CD14-positive monocyte (primary cell): ENCODE measurements at regions not wholly inside any gene's neighbourhood (a gene's known extent, or its start where the extent isn't known, plus 50 kb on each side); places are given as distances from the start of the nearest gene placed in this dataset.

Experiments used
- DNase-seq, 3 donors: peaks; one replicate each; pipeline ENCODE4 v3.0.0-alpha.2; 2011 to 2022
- H2AFZ ChIP-seq: 2 replicates; pipeline ENCODE4 v1.6.0; 2012; ENCODE audit warnings: mild to moderate bottlenecking, low read depth, low read length, inconsistent platforms; ENCODE audit not compliant: insufficient read depth, poor library complexity, severe bottlenecking
- H3K27ac ChIP-seq, 2 donors: 1 replicate in 1 of 2; 2 replicates in 1 of 2; pipeline ENCODE4 v1.5.1; 2012 to 2013; ENCODE audit warnings: low read length in 2 of 2, control low read depth in 1 of 2, inconsistent platforms in 1 of 2, low read depth in 1 of 2, mild to moderate bottlenecking in 1 of 2
- H3K27me3 ChIP-seq, 2 donors: one replicate each; pipeline versions ENCODE4 v1.6.0 to v1.6.1; 2011 to 2013; ENCODE audit warnings: low read length in 2 of 2; ENCODE audit not compliant: control insufficient read depth in 2 of 2, insufficient read depth in 2 of 2
- H3K36me3 ChIP-seq, 2 donors: replicated peaks in 1 of 2; 1 replicate in 1 of 2; 2 replicates in 1 of 2; pipeline versions ENCODE4 v1.5.1 to v1.6.1; 2012 to 2013; ENCODE audit warnings: low read length in 2 of 2, control low read depth in 1 of 2, inconsistent platforms in 1 of 2, mild to moderate bottlenecking in 1 of 2; ENCODE audit not compliant: insufficient read depth in 2 of 2, control insufficient read depth in 1 of 2
- H3K4me1 ChIP-seq, 2 donors: 1 replicate in 1 of 2; 2 replicates in 1 of 2; pipeline versions ENCODE4 v1.5.1 to v1.6.1; 2012 to 2013; ENCODE audit warnings: low read length in 2 of 2, control low read depth in 1 of 2, inconsistent platforms in 1 of 2, mild to moderate bottlenecking in 1 of 2, moderate library complexity in 1 of 2; ENCODE audit not compliant: insufficient read depth in 2 of 2, control insufficient read depth in 1 of 2
- H3K4me2 ChIP-seq: replicated peaks from 2 replicates; pipeline ENCODE3; 2012; ENCODE audit warnings: low read length, moderate library complexity, mild to moderate bottlenecking; ENCODE audit not compliant: poor library complexity, severe bottlenecking; ENCODE audit errors: extremely low read depth
- H3K4me3 ChIP-seq, 3 experiments: fragments of 200-600 bp in 1 of 3; sonication (generic) in 1 of 3; replicated peaks in 1 of 3; 1 replicate in 2 of 3; 2 replicates in 1 of 3; pipeline ENCODE4 v1.5.1; 2011 to 2013; ENCODE audit warnings: low read length in 3 of 3, mild to moderate bottlenecking in 3 of 3, control low read depth in 2 of 3, low read depth in 2 of 3, inconsistent platforms in 1 of 3, moderate library complexity in 1 of 3
- H3K79me2 ChIP-seq: 2 replicates; pipeline ENCODE4 v1.6.0; 2012; ENCODE audit warnings: mild to moderate bottlenecking, control low read depth, inconsistent platforms, low read length, moderate library complexity; ENCODE audit not compliant: insufficient read depth
- H3K9ac ChIP-seq: 2 replicates; pipeline ENCODE4 v1.6.0; 2017; ENCODE audit warnings: low read length, mild to moderate bottlenecking; ENCODE audit not compliant: insufficient read depth, poor library complexity, severe bottlenecking
- H3K9me3 ChIP-seq, 2 donors: replicated peaks in 1 of 2; 1 replicate in 1 of 2; 2 replicates in 1 of 2; pipeline versions ENCODE4 v1.5.1 to v1.6.1; 2012 to 2013; ENCODE audit warnings: low read length in 2 of 2, control low read depth in 1 of 2; ENCODE audit not compliant: control insufficient read depth in 1 of 2, insufficient read depth in 1 of 2
- H4K20me1 ChIP-seq: 2 replicates; pipeline ENCODE4 v1.6.0; 2012; ENCODE audit warnings: mild to moderate bottlenecking, low read length, control low read depth, moderate library complexity; ENCODE audit not compliant: insufficient read depth
- H3K27ac Mint-ChIP-seq, 7 donors: one replicate each; pipeline ENCODE4 v1.8.0; 2020; ENCODE audit warnings: mild to moderate bottlenecking in 7 of 7, mixed read lengths in 7 of 7, moderate library complexity in 6 of 7, inconsistent platforms in 2 of 7
- H3K27me3 Mint-ChIP-seq, 3 donors: one replicate each; pipeline ENCODE4 v1.8.0; 2021 to 2022; ENCODE audit warnings: low read depth in 3 of 3, mild to moderate bottlenecking in 3 of 3, mixed read lengths in 3 of 3, moderate library complexity in 3 of 3, inconsistent platforms in 1 of 3
- H3K36me3 Mint-ChIP-seq, 2 donors: one replicate each; pipeline ENCODE4 v1.8.0; 2020; ENCODE audit warnings: mixed read lengths in 2 of 2, inconsistent platforms in 1 of 2, mild to moderate bottlenecking in 1 of 2
- H3K4me1 Mint-ChIP-seq: one replicate; pipeline ENCODE4 v1.8.0; 2020; ENCODE audit warnings: mild to moderate bottlenecking, mixed read lengths
- H3K4me3 Mint-ChIP-seq, 2 donors: one replicate each; pipeline ENCODE4 v1.8.0; 2020; ENCODE audit warnings: mild to moderate bottlenecking in 2 of 2, mixed read lengths in 2 of 2, moderate library complexity in 1 of 2
- H3K9me3 Mint-ChIP-seq, 7 donors: one replicate each; pipeline ENCODE4 v1.8.0; 2020 to 2022; ENCODE audit warnings: mixed read lengths in 7 of 7, mild to moderate bottlenecking in 6 of 7, moderate library complexity in 6 of 7, inconsistent platforms in 2 of 7
- CTCF ChIP-seq: fragments of 200-600 bp; IDR thresholded peaks from one replicate; pipeline ENCODE4 v1.8.0; 2022; ENCODE audit warnings: antibody characterized with exemption, mild to moderate bottlenecking
- WGBS: methylation state at CpG from one replicate; pipeline ENCODE4 v1.1.5; 2013; ENCODE audit warnings: missing lambda C conversion rate; ENCODE audit not compliant: insufficient coverage; 5-methylcytosine and 5-hydroxymethylcytosine counted together
- intact Hi-C, 2 donors: fragments of 100-400 bp; cut with micrococcal nuclease; formaldehyde crosslinking; loops; one replicate each; pipeline versions ENCODE4 v1.15.0 to v1.15.1; 2023

- TF ChIP-seq CTCF = no peak
- Histone ChIP-seq H3K9me3 (peaks cover 0 to under 1% of the 10 kb centered on the region in 2 donors), H4K20me1 (no peaks in the 10 kb centered on the region), H3K79me2 (no peaks in the 10 kb centered on the region), H3K4me3 (no peak overlapping the region), H3K9ac (no peak overlapping the region), H3K27me3 (no peaks in the 10 kb centered on the region), H3K27ac (no peak overlapping the region), H3K4me2 (no peak overlapping the region), H3K4me1 (no peaks in the 10 kb centered on the region), H3K36me3 (no peaks in the 10 kb centered on the region), H2AFZ (no peak overlapping the region)
- Mint-ChIP-seq H3K9me3 (peaks cover 0 to 4% (median 0%) of the 10 kb centered on the region in 7 donors), H3K27me3 (no peaks in the 10 kb centered on the region), H3K4me1 (no peaks in the 10 kb centered on the region), H3K4me3 (no peak overlapping the region), H3K36me3 (no peaks in the 10 kb centered on the region), H3K27ac (no peak overlapping the region)
- no CpG with 5 or more reads among the region's 1 CpG for WGBS
- intact Hi-C loops = no loop called here
- DNase-seq = no peak
These were observed 724.8 kb upstream of the GRAMD2B start for GRCh38 chr5:125698420-125698819.

GRCh38 chr5:125699860-125700259, 723.3 kb upstream of the GRAMD2B start:
- peaks cover 0 to 5% of the 10 kb centered on the region in 2 donors for H3K9me3 ChIP-seq
- Mint-ChIP-seq H3K4me1 (no peaks in the 10 kb centered on the region), H3K36me3 (no peaks in the 10 kb centered on the region), H3K27me3 (no peaks in the 10 kb centered on the region), H3K9me3 (peaks cover 0 to 5% (median 0%) of the 10 kb centered on the region in 7 donors), H3K4me3 (no peak overlapping the region), H3K27ac (no peak overlapping the region)
- no CpG with 5 or more reads among the region's 2 CpGs for WGBS
- H3K4me3 ChIP-seq = no peak overlapping the region
- no peak overlapping the region for H3K27ac ChIP-seq
- H3K27me3 ChIP-seq = no peaks in the 10 kb centered on the region
- no peaks in the 10 kb centered on the region for H3K79me2 ChIP-seq
- DNase-seq = no peak
- H3K9ac ChIP-seq = no peak overlapping the region
- H3K4me2 ChIP-seq = no peak overlapping the region
- no peaks in the 10 kb centered on the region for H4K20me1 ChIP-seq
- no peak overlapping the region for H2AFZ ChIP-seq
- H3K36me3 ChIP-seq = no peaks in the 10 kb centered on the region
- H3K4me1 ChIP-seq = no peaks in the 10 kb centered on the region
- TF ChIP-seq CTCF = no peak
- intact Hi-C loops = no loop called here
